GM23338 (cell line): ENCODE measurements at regions not wholly inside any gene's neighbourhood (a gene's known extent, or its start where the extent isn't known, plus 50 kb on each side); places are given as distances from the start of the nearest gene placed in this dataset.

Experiments used
- ATAC-seq: fragments of 200-7000 bp; cut with Tn5 transposase; 3 replicates; pipeline ENCODE4 v1.9.1; 2020
- DNase-seq: peaks from one replicate; pipeline ENCODE4 v3.0.0-alpha.2; 2015; ENCODE audit warnings: low spot score
- H2AFZ ChIP-seq: fragments of 200-600 bp; sonication (generic); 2 replicates; pipeline ENCODE4 v1.8.0; 2016; ENCODE audit warnings: antibody characterized with exemption, mild to moderate bottlenecking, moderate library complexity
- H3F3A ChIP-seq: fragments of 200-600 bp; sonication (generic); replicated peaks from 2 replicates; pipeline ENCODE4 v1.8.0; 2017; ENCODE audit warnings: antibody characterized with exemption, mixed run types, low read depth
- H3K27ac ChIP-seq: fragments of 200-600 bp; sonication (generic); 2 replicates; pipeline ENCODE4 v1.6.1; 2016; ENCODE audit warnings: low read depth
- H3K27me3 ChIP-seq: fragments of 200-600 bp; sonication (generic); 2 replicates; pipeline ENCODE4 v1.8.0; 2016; ENCODE audit warnings: mild to moderate bottlenecking, mixed run types, moderate library complexity; ENCODE audit not compliant: insufficient read depth
- H3K36me3 ChIP-seq: fragments of 200-600 bp; sonication (generic); 2 replicates; pipeline ENCODE4 v1.8.0; 2016; ENCODE audit warnings: mild to moderate bottlenecking; ENCODE audit not compliant: insufficient read depth
- H3K4me1 ChIP-seq: fragments of 200-600 bp; sonication (generic); 2 replicates; pipeline ENCODE4 v1.8.0; 2016; ENCODE audit warnings: mild to moderate bottlenecking, moderate library complexity; ENCODE audit not compliant: insufficient read depth
- H3K4me2 ChIP-seq: fragments of 200-600 bp; sonication (generic); 2 replicates; pipeline ENCODE4 v1.7.1; 2017; ENCODE audit warnings: mixed run types
- H3K4me3 ChIP-seq: fragments of 200-600 bp; sonication (generic); 2 replicates; pipeline ENCODE4 v1.6.1; 2016; ENCODE audit warnings: mixed run types
- H3K79me2 ChIP-seq: fragments of 200-600 bp; sonication (generic); replicated peaks from 2 replicates; pipeline ENCODE4 v1.8.0; 2017; ENCODE audit warnings: mild to moderate bottlenecking; ENCODE audit not compliant: insufficient read depth
- H3K9me2 ChIP-seq: fragments of 200-600 bp; sonication (generic); 2 replicates; pipeline ENCODE4 v1.8.0; 2017; ENCODE audit not compliant: insufficient read depth
- H4K20me1 ChIP-seq: fragments of 200-600 bp; sonication (generic); replicated peaks from 2 replicates; pipeline ENCODE4 v1.8.0; 2017; ENCODE audit warnings: mild to moderate bottlenecking; ENCODE audit not compliant: insufficient read depth
- H3K27ac Mint-ChIP-seq: 2 replicates; pipeline ENCODE4 v1.8.0; 2020; ENCODE audit warnings: inconsistent platforms, mild to moderate bottlenecking, moderate library complexity, mixed read lengths
- H3K27me3 Mint-ChIP-seq: 3 replicates; pipeline ENCODE4 v1.8.0; 2022; ENCODE audit warnings: low read depth, mild to moderate bottlenecking, moderate library complexity, mixed read lengths, inconsistent platforms; ENCODE audit not compliant: insufficient read depth, poor library complexity
- H3K36me3 Mint-ChIP-seq: 3 replicates; pipeline ENCODE4 v1.8.0; 2021; ENCODE audit warnings: low read depth, mild to moderate bottlenecking, inconsistent platforms, moderate library complexity, mixed read lengths
- H3K4me1 Mint-ChIP-seq: 3 replicates; pipeline ENCODE4 v1.8.0; 2020; ENCODE audit warnings: mild to moderate bottlenecking, inconsistent platforms, mixed read lengths
- H3K4me3 Mint-ChIP-seq: 3 replicates; pipeline ENCODE4 v1.8.0; 2021; ENCODE audit warnings: moderate library complexity, mild to moderate bottlenecking, inconsistent platforms, mixed read lengths
- H3K9me3 Mint-ChIP-seq: 3 replicates; pipeline ENCODE4 v1.8.0; 2020; ENCODE audit warnings: moderate library complexity, mild to moderate bottlenecking, inconsistent platforms, mixed read lengths
- CTCF ChIP-seq, 2 experiments: fragments of 200-600 bp in 1 of 2; sonication (generic) in 1 of 2; conservative IDR thresholded peaks; 2 replicates each; pipeline versions ENCODE4 v1.5.1 to v1.6.1; 2016 to 2017; ENCODE audit warnings: antibody characterized with exemption in 2 of 2, low read depth in 2 of 2, mild to moderate bottlenecking in 2 of 2, moderate library complexity in 1 of 2
- ETS1 ChIP-seq: IDR thresholded peaks from 2 replicates; pipeline ENCODE4 v1.6.1; 2016; ENCODE audit warnings: antibody characterized with exemption
- EZH2 ChIP-seq: fragments of 200-600 bp; sonication (generic); IDR thresholded peaks from one replicate; pipeline ENCODE4 v1.8.0; 2017; ENCODE audit warnings: antibody characterized with exemption, mild to moderate bottlenecking, low read depth; ENCODE audit not compliant: unreplicated experiment
- EZH2phosphoT487 ChIP-seq: fragments of 200-600 bp; sonication (generic); IDR thresholded peaks from one replicate; pipeline ENCODE4 v1.8.1; 2018; ENCODE audit warnings: antibody characterized with exemption; ENCODE audit not compliant: unreplicated experiment
- JUNB ChIP-seq: IDR thresholded peaks from one replicate; pipeline ENCODE4 v1.6.1; 2016; ENCODE audit warnings: antibody characterized with exemption; ENCODE audit not compliant: unreplicated experiment
- NANOG ChIP-seq: IDR thresholded peaks from 2 replicates; pipeline ENCODE4 v1.6.1; 2016; ENCODE audit warnings: antibody characterized with exemption, borderline replicate concordance
- POLR2AphosphoS5 ChIP-seq: IDR thresholded peaks from 2 replicates; pipeline ENCODE4 v1.6.1; 2016; ENCODE audit warnings: antibody characterized with exemption, low read depth
- STAT1 ChIP-seq: IDR thresholded peaks from one replicate; pipeline ENCODE4 v1.6.1; 2016; ENCODE audit warnings: antibody characterized with exemption; ENCODE audit not compliant: unreplicated experiment
- ZNF114 ChIP-seq: fragments of 250-450 bp; sonication (Bioruptor Pico); IDR thresholded peaks from 2 replicates; pipeline ENCODE4 v1.5.0; 2020; ENCODE audit warnings: mild to moderate bottlenecking, moderate library complexity
- ZNF331 ChIP-seq: fragments of 250-450 bp; sonication (Bioruptor Pico); IDR thresholded peaks from 2 replicates; pipeline ENCODE4 v1.5.0; 2020; ENCODE audit warnings: low read depth, mild to moderate bottlenecking, moderate library complexity
- TF ChIP-seq, protein P1 (sequence below): fragments of 250-450 bp; sonication (Bioruptor Pico); IDR thresholded peaks from 2 replicates; pipeline ENCODE4 v1.5.0; 2020; ENCODE audit warnings: mild to moderate bottlenecking, moderate library complexity

DNA sequence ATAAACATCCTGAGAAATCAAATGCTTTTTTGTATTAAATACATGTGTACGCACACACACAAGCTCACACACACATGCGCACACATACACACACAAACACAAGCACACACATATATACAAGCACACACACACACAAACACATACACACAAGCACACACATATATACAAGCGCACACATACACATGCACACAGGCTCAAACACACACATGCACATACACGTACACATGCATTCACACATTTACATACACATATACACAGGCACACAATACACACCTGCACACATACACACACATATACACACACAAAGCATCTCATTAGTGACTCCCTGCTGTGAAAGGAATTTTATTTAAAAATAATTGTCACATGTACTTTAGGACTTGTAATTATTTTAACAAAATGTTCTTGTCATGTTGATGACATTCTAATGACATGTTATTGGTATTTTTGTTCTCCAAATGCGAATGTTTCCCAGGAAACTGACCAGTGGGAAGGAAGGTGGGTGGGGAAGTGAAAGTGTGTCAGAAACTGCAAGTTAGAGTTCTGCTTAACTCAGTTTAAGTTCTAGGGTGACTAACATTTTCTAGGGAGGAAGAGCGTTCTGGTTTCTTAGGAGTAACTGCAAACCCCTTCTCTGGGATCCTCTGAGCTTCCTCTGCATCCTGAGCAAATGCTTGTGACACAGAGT lies 113.9 kb upstream of the ZNF217 start:
- H3F3A ChIP-seq, result peaks cover 17% of the 10 kb centered on the region
- no peaks in the 10 kb centered on the region for H3K36me3 Mint-ChIP-seq
- peaks cover 8% of the 10 kb centered on the region for H3K27me3 Mint-ChIP-seq
- no peaks in the 10 kb centered on the region for H4K20me1 ChIP-seq
- no peak for TF ChIP-seq EZH2
- no peak for TF ChIP-seq JUNB
- TF ChIP-seq ZNF114, result no peak
- H3K79me2 ChIP-seq, result no peaks in the 10 kb centered on the region
- ATAC-seq, result peak; percentile 24; the same call in 2 of the 3 replicates
- H3K4me2 ChIP-seq, result peak overlapping the region; percentile 19; the same call in 1 of the 2 replicates
- H3K4me3 ChIP-seq, result no peak overlapping the region
- peak overlapping the region; percentile 54 for H3K27ac Mint-ChIP-seq
- no peaks in the 10 kb centered on the region for H3K9me2 ChIP-seq
- no peak overlapping the region for H2AFZ ChIP-seq
- H3K4me3 Mint-ChIP-seq, result no peak overlapping the region
- no peaks in the 10 kb centered on the region for H3K36me3 ChIP-seq
- no peaks in the 10 kb centered on the region for H3K27me3 ChIP-seq
- peaks cover 32% of the 10 kb centered on the region for H3K4me1 Mint-ChIP-seq
- H3K27ac ChIP-seq, result peak overlapping the region; percentile 48
- no peaks in the 10 kb centered on the region for H3K9me3 Mint-ChIP-seq
- H3K4me1 ChIP-seq, result peaks cover 27% of the 10 kb centered on the region
- peak; percentile 36 for DNase-seq

GRCh38 chr20:53706466-53707370 lies 113.1 kb upstream of the ZNF217 start:
- H3K4me2 ChIP-seq, result no peak overlapping the region
- H3K79me2 ChIP-seq, result no peaks in the 10 kb centered on the region
- no peak for ATAC-seq
- no peaks in the 10 kb centered on the region for H4K20me1 ChIP-seq
- Mint-ChIP-seq H3K27me3 (peaks cover 4% of the 10 kb centered on the region), H3K27ac (peak overlapping the region; percentile 54), H3K9me3 (no peaks in the 10 kb centered on the region), H3K4me1 (peaks cover 25% of the 10 kb centered on the region), H3K36me3 (no peaks in the 10 kb centered on the region), H3K4me3 (no peak overlapping the region)
- peak overlapping the region; percentile 18; the same call in 1 of the 2 replicates for H2AFZ ChIP-seq
- H3K4me1 ChIP-seq, result peaks cover 19% of the 10 kb centered on the region
- H3K27ac ChIP-seq, result peak overlapping the region; percentile 29; the same call in 1 of the 2 replicates
- no peaks in the 10 kb centered on the region for H3K36me3 ChIP-seq
- peaks cover 14% of the 10 kb centered on the region for H3F3A ChIP-seq
- no peaks in the 10 kb centered on the region for H3K27me3 ChIP-seq
- DNase-seq, result no peak
- no peaks in the 10 kb centered on the region for H3K9me2 ChIP-seq
- H3K4me3 ChIP-seq, result no peak overlapping the region
- no peak for TF ChIP-seq STAT1
- TF ChIP-seq, protein P1, sequence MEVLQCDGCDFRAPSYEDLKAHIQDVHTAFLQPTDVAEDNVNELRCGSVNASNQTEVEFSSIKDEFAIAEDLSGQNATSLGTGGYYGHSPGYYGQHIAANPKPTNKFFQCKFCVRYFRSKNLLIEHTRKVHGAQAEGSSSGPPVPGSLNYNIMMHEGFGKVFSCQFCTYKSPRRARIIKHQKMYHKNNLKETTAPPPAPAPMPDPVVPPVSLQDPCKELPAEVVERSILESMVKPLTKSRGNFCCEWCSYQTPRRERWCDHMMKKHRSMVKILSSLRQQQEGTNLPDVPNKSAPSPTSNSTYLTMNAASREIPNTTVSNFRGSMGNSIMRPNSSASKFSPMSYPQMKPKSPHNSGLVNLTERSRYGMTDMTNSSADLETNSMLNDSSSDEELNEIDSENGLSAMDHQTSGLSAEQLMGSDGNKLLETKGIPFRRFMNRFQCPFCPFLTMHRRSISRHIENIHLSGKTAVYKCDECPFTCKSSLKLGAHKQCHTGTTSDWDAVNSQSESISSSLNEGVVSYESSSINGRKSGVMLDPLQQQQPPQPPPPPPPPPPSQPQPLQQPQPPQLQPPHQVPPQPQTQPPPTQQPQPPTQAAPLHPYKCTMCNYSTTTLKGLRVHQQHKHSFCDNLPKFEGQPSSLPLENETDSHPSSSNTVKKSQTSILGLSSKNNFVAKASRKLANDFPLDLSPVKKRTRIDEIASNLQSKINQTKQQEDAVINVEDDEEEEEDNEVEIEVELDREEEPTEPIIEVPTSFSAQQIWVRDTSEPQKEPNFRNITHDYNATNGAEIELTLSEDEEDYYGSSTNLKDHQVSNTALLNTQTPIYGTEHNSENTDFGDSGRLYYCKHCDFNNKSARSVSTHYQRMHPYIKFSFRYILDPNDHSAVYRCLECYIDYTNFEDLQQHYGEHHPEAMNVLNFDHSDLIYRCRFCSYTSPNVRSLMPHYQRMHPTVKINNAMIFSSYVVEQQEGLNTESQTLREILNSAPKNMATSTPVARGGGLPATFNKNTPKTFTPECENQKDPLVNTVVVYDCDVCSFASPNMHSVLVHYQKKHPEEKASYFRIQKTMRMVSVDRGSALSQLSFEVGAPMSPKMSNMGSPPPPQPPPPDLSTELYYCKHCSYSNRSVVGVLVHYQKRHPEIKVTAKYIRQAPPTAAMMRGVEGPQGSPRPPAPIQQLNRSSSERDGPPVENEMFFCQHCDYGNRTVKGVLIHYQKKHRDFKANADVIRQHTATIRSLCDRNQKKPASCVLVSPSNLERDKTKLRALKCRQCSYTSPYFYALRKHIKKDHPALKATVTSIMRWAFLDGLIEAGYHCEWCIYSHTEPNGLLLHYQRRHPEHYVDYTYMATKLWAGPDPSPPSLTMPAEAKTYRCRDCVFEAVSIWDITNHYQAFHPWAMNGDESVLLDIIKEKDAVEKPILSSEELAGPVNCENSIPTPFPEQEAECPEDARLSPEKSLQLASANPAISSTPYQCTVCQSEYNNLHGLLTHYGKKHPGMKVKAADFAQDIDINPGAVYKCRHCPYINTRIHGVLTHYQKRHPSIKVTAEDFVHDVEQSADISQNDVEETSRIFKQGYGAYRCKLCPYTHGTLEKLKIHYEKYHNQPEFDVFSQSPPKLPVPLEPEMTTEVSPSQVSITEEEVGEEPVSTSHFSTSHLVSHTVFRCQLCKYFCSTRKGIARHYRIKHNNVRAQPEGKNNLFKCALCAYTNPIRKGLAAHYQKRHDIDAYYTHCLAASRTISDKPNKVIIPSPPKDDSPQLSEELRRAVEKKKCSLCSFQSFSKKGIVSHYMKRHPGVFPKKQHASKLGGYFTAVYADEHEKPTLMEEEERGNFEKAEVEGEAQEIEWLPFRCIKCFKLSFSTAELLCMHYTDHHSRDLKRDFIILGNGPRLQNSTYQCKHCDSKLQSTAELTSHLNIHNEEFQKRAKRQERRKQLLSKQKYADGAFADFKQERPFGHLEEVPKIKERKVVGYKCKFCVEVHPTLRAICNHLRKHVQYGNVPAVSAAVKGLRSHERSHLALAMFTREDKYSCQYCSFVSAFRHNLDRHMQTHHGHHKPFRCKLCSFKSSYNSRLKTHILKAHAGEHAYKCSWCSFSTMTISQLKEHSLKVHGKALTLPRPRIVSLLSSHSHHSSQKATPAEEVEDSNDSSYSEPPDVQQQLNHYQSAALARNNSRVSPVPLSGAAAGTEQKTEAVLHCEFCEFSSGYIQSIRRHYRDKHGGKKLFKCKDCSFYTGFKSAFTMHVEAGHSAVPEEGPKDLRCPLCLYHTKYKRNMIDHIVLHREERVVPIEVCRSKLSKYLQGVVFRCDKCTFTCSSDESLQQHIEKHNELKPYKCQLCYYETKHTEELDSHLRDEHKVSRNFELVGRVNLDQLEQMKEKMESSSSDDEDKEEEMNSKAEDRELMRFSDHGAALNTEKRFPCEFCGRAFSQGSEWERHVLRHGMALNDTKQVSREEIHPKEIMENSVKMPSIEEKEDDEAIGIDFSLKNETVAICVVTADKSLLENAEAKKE, result no peak
- no peak for TF ChIP-seq EZH2phosphoT487
- TF ChIP-seq ZNF114, result no peak
- no peak for TF ChIP-seq POLR2AphosphoS5
- TF ChIP-seq ZNF331 (CRISPR knock-in tag), result no peak
- no peak for TF ChIP-seq NANOG
- no peak for TF ChIP-seq ETS1
- no peak for TF ChIP-seq CTCF (conservative IDR thresholded peaks at IDR 0.05; ENCODE audit: low read depth in 2 of 2)
